Stimulated activated CD8-positive, alpha-beta memory T cell treated with anti-CD3 and anti-CD28 coated beads, Interleukin-7, amount 100 ng/mL, for 1 hour (primary cell): ENCODE measurements at regions not wholly inside any gene's neighbourhood (a gene's known extent, or its start where the extent isn't known, plus 50 kb on each side); places are given as distances from the start of the nearest gene placed in this dataset.

Experiments
- DNase-seq, 2 donors: peaks; one replicate each; pipeline ENCODE4 v3.0.0-alpha.2; 2020; ENCODE audit warnings: low read depth in 2 of 2

- DNase-seq = no peak
Measured at GRCh38 chr1:209455661-209456358, 127.7 kb upstream of the CAMK1G start.

DNA sequence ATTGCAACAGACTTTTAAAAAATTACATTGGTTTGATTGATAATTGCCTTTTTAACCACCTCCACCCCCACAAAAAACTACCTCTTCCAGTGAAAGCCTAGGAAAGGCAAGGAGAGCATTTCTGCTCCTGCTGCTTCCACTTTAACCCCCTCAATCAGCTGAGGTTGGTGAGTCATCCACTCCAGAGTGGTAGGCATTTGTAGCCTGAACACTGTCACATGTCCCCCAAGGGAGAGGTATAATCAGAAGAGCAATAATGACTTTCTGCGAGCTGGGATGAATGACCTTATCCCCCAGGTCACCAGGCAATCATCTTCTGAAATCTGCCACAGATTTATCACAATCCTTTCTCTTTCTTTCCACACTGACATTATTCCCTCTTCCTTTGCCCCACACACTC, 126.6 kb upstream of the CAMK1G start:
- DNase-seq = no peak

- no peak for DNase-seq
Measured at GRCh38 chr1:209457401-209458125, 126.0 kb upstream of the CAMK1G start.

DNA sequence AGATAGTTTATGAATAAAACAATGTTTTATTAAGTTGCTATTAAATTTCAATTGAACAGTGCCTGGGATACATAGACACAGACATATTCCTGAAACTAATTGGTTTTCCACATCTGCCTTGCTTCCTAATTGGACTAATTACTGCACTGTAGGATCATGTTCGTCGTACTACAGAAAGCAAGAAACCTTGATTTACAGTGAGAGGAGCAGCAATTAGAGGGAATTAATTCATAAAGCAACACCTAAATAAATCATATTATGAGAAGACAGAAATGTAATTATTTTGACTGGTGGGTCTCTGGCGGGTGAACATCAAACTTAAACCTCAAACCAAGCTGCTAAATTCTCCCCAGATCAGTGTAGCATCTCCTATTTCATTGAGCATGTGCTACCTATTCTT, 124.6 kb upstream of the CAMK1G start:
- no peak for DNase-seq

- DNase-seq = no peak
Measured at GRCh38 chr1:209461168-209461567, 122.3 kb upstream of the CAMK1G start.

DNA sequence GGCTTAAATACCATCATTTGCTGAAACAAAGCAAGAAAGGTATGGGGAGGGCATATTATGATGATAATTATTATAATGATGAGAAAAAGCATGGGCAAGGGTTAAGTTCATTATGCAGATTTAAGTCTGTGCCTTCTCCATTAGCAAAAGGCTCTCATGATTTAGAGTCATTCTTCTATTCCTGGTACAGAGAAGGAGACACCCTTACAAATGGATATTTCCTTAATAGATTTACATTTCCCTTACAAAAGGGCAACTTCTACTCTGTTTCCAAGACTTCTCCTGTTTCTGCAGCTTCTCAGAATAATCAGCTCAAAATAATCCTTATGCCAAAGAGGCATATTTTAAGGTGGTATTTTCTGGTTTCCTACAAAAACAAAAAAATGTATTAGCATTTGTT, 121.1 kb upstream of the CAMK1G start:
- no peak for DNase-seq

GRCh38 chr1:209463441-209463840, 120.1 kb upstream of the CAMK1G start:
- no peak for DNase-seq

DNA sequence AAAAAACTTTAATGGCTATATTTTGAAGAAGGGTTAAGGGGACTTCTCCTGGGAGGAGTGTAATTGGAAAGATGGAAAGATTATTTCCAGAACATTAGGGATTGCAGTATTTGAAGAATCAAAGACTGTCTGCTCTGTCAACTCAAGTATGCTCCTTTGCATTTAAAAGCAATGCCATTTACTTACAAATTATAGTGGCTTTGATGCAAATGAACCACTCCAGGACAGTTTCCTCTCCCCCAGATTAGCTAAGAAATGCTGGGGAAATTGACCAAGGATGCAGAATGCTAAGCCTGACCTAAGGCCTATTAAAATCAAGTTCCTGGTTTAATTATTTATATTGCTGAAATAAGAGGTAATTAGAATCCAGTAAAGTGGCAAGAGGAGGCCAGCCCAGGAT, 110.5 kb upstream of the CAMK1G start:
- no peak for DNase-seq

DNA sequence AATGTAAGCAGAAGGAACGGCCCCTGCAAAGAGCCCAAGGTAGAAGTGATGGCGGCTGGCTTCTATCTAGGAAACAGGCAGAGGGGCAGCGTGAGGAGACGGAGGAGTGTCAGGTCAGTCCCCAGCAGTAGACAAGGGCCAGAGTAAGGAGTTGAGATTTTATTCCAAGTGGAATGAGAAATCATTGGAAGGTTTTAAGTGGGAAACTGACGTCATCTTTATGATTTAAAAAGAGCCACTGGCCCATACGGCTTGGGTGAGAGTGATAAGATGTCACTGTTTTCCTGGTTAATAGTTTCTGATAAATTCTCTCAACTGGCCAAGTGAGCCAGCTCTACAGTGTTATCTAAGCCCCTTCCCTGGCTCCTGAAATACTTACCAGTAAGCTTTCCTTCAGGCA, 103.2 kb upstream of the CAMK1G start:
- DNase-seq = no peak

GRCh38 chr1:209483691-209484090, 99.8 kb upstream of the CAMK1G start:
- no peak for DNase-seq

DNA sequence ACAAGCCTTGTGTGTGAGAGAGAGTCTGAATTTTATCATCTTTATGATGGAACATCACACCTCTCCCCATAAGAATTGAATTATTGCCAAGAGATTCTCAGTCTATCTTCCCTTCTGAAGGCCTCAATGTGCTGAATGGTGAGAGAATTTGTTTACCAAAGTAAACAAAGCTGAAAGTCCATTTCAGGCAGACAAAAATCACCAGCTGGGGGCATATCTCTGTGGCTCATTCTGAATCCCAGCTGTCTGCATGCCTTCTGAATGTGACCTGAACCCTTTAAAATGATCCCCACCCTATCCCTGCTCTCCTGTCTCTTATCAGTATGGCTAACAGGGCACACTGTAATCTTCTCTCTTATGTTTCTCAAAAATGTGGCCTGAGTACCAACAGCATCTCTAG, 99.1 kb upstream of the CAMK1G start:
- DNase-seq = no peak

- DNase-seq = no peak
Measured at GRCh38 chr1:209485167-209485566, 98.3 kb upstream of the CAMK1G start.

DNA sequence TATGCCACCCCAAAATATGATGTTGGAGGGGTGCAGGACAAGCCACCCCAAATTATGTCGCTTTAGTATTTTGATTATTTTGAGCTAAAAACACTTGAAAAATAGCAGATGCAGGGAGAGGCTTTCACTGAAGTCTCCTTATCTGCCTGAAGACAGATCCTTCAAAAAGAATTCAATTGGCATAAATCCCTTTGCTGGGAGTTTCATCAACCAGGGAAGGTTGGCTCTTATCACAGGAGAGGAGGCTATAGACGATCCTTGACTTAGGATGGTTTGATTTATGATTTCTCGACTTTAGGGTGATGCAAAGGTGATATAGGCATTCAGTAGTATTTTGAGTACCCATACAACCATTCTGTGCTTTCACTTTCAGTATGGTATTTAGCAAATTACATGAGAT, 97.8 kb upstream of the CAMK1G start:
- DNase-seq = no peak

DNA sequence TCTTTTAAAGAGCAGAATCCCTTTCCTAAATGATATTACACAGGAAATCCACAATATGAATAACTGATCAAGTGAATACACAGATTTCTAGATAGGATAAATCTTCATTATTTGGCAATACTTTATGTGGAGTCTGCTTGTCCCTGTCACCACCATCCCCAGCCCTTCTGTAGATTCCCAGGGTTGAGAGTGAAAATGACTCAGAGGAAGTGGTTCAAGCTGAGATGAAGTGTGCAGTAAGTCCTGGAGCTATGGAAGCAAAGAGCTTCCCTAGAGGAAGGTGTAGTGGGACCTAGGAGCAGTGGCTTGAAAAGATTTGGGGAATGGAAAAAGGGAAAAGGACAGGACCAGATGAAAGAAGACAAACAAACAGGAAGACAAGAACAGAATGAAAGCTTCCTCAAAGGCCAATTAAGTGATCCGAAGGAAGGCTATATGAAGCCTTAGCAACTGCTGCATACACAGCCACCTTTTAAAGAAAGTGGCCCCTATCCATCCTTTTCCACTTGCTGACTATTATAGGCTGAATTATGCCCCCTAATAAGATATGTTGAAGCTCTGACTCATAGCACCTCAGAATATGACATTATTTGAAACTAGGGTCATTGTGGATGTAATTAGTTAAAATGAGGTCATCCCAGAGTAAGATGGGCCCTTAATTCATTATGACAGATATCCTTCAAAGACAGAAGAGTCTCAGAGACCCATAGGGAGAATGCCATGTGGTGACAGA, 96.5 kb upstream of the CAMK1G start:
- no peak for DNase-seq

DNA sequence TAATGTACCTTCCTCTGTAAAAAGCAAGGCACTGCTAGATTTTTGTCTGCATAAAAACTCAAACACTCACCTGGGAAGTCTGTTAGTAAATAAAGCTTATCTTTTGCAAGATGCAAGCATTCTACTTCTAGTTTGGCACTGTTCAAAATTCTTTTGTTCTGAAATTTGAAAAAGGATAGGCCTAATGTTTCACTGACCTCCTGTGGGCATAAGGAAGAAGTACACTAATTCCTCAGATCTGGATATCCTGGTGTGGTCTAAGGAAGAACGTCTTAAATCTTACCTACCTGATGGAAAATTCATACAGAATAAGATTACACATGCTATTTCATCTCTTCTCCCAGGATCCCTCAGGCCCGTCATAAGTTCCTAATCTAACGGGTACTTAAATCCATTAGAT, 93.5 kb upstream of the CAMK1G start:
- no peak for DNase-seq

DNA sequence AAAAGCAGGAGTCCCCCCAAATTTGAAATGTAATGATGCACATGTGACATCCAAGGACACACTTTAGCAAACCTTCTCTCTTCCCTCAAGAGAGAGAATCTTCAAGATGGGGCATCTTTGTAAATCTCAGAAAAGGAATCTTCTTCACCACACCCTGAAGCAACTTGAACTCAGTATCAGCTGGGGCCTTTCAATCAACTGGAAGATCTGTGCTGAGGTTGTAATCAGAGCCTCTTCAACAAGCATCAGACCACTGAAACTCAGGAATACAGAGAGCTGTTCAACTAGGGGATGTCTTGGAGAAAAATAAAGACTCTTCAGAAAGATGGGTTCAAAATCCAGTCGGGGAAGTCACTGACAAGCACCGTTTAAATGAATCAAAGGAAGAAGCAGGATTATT, 92.5 kb upstream of the CAMK1G start:
- DNase-seq = no peak

DNA sequence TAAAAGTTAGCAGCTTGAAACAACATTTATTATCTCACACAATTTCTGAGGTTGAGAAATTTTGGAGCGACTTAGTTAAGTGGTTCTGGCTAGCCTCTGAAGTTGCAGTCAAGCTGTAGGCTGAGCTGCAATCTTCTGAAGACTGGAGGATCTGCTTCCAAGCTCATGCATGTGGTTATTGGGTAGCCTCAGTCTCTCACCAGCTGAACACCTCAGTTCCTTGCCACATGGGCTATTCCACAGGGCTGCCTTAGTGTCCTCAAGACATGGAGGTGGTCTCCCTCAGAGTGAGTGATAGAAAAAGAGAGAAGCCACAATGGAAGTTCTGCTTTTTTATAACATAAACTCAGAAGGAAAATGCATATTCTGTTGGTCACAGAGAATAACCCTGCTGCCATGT, 92.0 kb upstream of the CAMK1G start:
- no peak for DNase-seq

- no peak for DNase-seq
Measured at GRCh38 chr1:209491897-209492296, 91.6 kb upstream of the CAMK1G start.

DNA sequence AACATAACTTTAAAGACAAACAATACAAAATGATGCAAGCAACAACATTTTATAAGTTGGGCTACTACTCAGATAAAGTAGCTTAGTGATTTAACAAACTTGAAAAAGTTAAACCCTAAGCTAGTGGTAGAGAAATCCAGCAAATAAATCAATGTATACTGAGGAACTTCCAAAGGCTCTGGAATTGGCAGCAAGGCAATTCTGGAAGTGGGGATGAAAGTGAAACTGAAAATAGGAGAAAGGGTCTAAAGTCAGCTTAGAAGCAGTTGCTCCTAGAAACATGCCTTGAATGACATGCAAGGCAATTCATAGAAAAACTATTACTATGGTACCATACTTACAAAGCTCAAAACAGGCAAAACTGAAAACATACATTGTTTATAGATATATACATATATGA, 90.0 kb upstream of the CAMK1G start:
- DNase-seq = no peak

DNA sequence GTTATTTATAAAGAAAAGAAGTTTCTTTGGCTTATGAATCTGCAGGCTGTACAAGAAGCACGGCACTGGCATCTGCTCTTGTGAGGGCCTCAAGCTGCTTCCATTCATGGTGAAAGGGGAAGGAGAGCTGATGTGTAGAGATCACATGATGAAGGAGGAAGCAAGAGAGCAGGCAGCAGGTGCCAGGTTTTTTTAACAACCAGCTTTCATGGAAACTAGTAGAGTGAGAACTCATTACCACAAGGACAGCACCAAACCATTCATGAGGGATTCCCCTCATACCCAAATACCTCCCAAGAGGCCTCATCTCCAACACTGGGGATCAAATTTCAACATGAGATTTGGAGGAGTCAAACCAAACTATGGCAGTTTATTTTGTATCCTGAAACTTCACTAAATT, 85.8 kb upstream of the CAMK1G start:
- DNase-seq = no peak

DNA sequence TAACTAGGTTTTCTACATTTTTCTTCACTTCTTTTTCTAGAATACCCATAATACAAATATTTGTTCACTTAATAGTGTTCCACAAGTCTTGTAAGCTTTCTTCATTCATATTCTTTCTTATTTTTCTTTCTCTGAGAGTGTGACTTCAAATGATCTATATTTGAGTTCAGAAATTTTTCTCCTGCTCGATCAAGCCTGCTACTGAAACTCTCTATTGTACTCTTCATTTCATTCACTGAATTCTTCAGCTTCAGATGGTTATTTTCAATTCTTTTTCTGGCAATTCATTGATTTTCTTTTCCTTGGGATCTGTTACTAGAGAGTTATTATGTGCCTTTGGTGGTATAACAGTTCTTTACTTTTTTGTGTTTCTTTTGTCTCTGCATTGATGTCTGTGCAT, 82.5 kb upstream of the CAMK1G start:
- DNase-seq = no peak

DNA sequence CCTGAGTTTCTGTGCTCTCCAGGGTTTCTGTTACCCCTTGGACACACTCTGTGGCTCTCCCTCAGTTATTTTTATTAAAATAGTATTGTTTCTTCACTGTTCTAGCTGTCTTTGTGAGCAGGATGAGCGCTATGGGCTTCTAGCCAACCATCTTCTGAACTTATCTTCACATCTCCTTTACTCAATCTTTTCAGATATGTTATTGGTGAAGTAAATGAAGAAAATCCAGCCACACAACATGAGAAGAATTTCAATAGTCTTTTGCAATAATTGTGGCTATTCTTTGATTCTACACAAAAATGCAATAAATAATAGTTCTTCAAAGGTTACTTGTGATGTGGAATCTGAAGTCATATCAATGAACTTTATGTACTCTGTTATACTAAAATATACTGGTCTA, 80.3 kb upstream of the CAMK1G start:
- no peak for DNase-seq

DNA sequence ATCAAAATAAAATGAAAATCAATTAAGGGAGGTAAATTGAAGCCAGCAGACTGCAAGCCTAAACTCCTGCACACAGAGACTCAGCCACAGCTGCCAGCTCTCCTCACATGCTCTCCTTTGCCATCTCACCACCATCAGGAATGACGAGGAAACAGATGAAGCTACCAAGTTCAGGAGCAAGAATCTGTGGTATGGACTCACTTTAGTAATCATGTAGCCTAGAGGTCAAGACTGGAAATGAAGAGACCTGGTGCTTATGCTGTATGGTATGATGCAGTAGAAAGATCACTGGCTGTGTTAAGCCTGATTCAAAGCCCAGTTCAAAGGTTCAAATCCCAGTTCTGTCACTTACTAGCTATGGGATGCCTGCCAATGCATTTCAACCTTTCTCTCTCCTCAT, 78.9 kb upstream of the CAMK1G start:
- DNase-seq = no peak
